ENCODE measurements at regions not wholly inside any gene's neighbourhood (a gene's known extent, or its start where the extent isn't known, plus 50 kb on each side); places are given as distances from the start of the nearest gene placed in this dataset.

DNA sequence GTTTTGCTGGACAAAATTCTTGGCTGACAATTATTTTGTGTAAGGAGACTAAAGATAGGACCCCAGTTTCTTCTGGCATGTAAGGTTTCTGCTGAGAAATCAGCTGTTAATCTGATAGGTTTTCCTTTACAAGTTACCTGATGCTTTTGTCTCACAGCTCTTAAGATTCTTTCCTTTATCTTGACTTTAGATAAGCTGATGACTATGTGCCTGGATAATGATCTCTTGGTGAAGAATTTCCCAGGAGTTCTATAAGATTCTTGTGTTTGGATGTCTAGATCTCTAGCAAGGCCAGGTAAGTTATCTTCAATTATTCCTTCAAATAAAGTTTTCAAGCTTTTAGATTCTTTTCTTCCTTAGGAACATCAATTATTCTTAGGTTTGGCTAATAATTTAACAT lies 534.8 kb upstream of the LRRTM4 start:
- Histone ChIP-seq H4K5ac (ENCODE audit: low read depth, low read length) (no peak overlapping the region), H2AFZ (replicated peaks; ENCODE audit: low read length, poor library complexity) (no peak overlapping the region), H3K9me1 (ENCODE audit: insufficient read depth, low read length) (no peaks in the 10 kb centered on the region), H3K36me3 (ENCODE audit: control insufficient read depth, insufficient read depth, low read length) (no peaks in the 10 kb centered on the region), H3K18ac (ENCODE audit: low read depth, low read length) (no peak overlapping the region), H3K56ac (ENCODE audit: extremely low read depth, insufficient read depth, low read length) (no peak overlapping the region), H4K91ac (ENCODE audit: insufficient read depth, low read depth, low read length) (no peak overlapping the region), H2BK120ac (ENCODE audit: low read depth, low read length) (no peak overlapping the region), H2BK20ac (ENCODE audit: low read depth, low read length) (no peak overlapping the region), H3K9ac (ENCODE audit: low read depth, low read length) (no peak overlapping the region), H3K4me2 (ENCODE audit: low read depth, low read length) (no peak overlapping the region), H2AK5ac (ENCODE audit: low read depth, low read length) (no peak overlapping the region), H2BK15ac (ENCODE audit: low read depth, low read length) (no peak overlapping the region), H3K14ac (replicated peaks; ENCODE audit: low read depth, low read length) (no peak overlapping the region), H3K27me3 (ENCODE audit: control insufficient read depth, insufficient read depth, low read length) (no peaks in the 10 kb centered on the region), H4K8ac (ENCODE audit: low read depth in 2 of 2, low read length in 2 of 2) (no peak overlapping the region), H3K23ac (ENCODE audit: low read depth, low read length) (no peak overlapping the region), H2AK9ac (replicated peaks; ENCODE audit: low read depth, low read length, poor library complexity) (no peak overlapping the region), H4K20me1 (ENCODE audit: insufficient read depth, low read length) (no peaks in the 10 kb centered on the region), H3K4ac (ENCODE audit: low read depth, low read length) (no peak overlapping the region), H2BK5ac (ENCODE audit: low read depth, low read length, poor library complexity, severe bottlenecking) (no peak overlapping the region), H3K27ac (ENCODE audit: insufficient read depth, low read length) (no peak overlapping the region), H3K9me3 (ENCODE audit: control insufficient read depth, insufficient read depth, low read length) (peaks cover 32% of the 10 kb centered on the region), H3K4me1 (ENCODE audit: control insufficient read depth, insufficient read depth, low read length) (no peaks in the 10 kb centered on the region), H3K79me1 (ENCODE audit: low read depth in 1 of 2, low read length in 2 of 2) (no peaks in the 10 kb centered on the region), H3K4me3 (ENCODE audit: insufficient read depth, low read depth, low read length) (no peak overlapping the region)
- intact Hi-C loops (cut with micrococcal nuclease) (no loop called here), in situ Hi-C loops (cut with MboI; ENCODE audit: low sequenced_read_pairs) (no loop called here), dilution Hi-C loops (cut with HindIII; ENCODE audit: low sequenced_read_pairs, unreplicated experiment) (no loop called here)
- ATAC-seq (ENCODE audit: low read depth) (no peak), DNase-seq (no peak)
- no peak for TF ChIP-seq BHLHE40 (IDR thresholded peaks at IDR 0.05; ENCODE audit: low read depth, low read length)
- no peak for TF ChIP-seq RCOR1 (IDR thresholded peaks at IDR 0.05; ENCODE audit: insufficient replicate concordance, low read length)
- TF ChIP-seq FOS (IDR thresholded peaks at IDR 0.05; ENCODE audit: low read depth, low read length), result no peak
- TF ChIP-seq, protein P1, sequence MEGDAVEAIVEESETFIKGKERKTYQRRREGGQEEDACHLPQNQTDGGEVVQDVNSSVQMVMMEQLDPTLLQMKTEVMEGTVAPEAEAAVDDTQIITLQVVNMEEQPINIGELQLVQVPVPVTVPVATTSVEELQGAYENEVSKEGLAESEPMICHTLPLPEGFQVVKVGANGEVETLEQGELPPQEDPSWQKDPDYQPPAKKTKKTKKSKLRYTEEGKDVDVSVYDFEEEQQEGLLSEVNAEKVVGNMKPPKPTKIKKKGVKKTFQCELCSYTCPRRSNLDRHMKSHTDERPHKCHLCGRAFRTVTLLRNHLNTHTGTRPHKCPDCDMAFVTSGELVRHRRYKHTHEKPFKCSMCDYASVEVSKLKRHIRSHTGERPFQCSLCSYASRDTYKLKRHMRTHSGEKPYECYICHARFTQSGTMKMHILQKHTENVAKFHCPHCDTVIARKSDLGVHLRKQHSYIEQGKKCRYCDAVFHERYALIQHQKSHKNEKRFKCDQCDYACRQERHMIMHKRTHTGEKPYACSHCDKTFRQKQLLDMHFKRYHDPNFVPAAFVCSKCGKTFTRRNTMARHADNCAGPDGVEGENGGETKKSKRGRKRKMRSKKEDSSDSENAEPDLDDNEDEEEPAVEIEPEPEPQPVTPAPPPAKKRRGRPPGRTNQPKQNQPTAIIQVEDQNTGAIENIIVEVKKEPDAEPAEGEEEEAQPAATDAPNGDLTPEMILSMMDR (conservative IDR thresholded peaks at IDR 0.05; ENCODE audit: low read depth, low read length), result no peak
- TF ChIP-seq RAD21 (IDR thresholded peaks at IDR 0.05; ENCODE audit: low read length), result no peak
- TF ChIP-seq, protein P2, sequence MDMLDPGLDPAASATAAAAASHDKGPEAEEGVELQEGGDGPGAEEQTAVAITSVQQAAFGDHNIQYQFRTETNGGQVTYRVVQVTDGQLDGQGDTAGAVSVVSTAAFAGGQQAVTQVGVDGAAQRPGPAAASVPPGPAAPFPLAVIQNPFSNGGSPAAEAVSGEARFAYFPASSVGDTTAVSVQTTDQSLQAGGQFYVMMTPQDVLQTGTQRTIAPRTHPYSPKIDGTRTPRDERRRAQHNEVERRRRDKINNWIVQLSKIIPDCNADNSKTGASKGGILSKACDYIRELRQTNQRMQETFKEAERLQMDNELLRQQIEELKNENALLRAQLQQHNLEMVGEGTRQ (IDR thresholded peaks at IDR 0.05; ENCODE audit: low read depth, low read length), result no peak
- TF ChIP-seq SMC3 (IDR thresholded peaks at IDR 0.05; ENCODE audit: low read depth, low read length), result no peak
- no peak for TF ChIP-seq NFE2L2 (IDR thresholded peaks at IDR 0.05; ENCODE audit: low read depth, low read length)
- no peak for TF ChIP-seq RFX5 (IDR thresholded peaks at IDR 0.05; ENCODE audit: low read depth, low read length)
- no peak for TF ChIP-seq POLR2A (IDR thresholded peaks at IDR 0.05; ENCODE audit: low read depth, low read length)
- TF ChIP-seq MAZ (IDR thresholded peaks at IDR 0.05; ENCODE audit: borderline replicate concordance, low read depth, low read length), result no peak
- no peak for TF ChIP-seq MXI1 (IDR thresholded peaks at IDR 0.05; ENCODE audit: borderline replicate concordance, low read depth, low read length)
- TF ChIP-seq CHD1 (IDR thresholded peaks at IDR 0.05; ENCODE audit: low read depth, low read length), result no peak
- no peak for TF ChIP-seq CEBPB (IDR thresholded peaks at IDR 0.05; ENCODE audit: low read depth, low read length)
- ChIA-PET CTCF (no interaction called here), POLR2A (ENCODE audit: unreplicated experiment) (no interaction called here)
- BruUV-seq (replicated peaks), result no TSS peak

All from IMR-90 (cell line).